ENCODE measurements at regions not wholly inside any gene's neighbourhood (a gene's known extent, or its start where the extent isn't known, plus 50 kb on each side); places are given as distances from the start of the nearest gene placed in this dataset.
"Not testable (repeated sequence)": the region's sequence is repeated elsewhere in the genome, so short reads cannot be mapped to it uniquely, and the experiment has no call there.

DNA sequence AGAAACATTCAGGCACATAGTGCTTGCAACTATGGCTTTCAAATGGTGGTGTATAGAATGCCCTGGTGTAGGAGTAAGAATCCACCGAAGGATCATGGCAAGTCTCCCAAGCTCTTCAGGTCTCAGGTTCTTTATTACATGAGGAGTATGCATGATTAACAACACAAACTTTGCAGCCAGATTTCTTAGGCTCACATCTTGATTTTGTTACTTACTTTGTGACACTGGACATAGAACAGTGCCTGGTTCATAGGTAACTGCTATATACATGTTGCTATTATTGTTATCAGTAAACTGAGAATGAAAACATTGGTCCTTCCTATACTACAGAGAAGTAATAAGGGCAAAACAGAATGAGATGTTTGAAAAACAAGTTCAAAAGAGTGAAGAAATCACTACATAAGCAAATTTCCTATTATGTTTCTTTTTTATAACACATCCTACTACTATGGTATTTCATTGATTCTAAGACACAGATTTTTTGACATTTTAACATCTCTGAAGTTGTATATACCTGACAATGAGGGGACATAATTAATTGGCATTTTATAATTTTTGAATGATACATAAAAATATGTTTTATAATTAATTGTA lies 284.9 kb downstream of the C1D start:
- H3K4me3 ChIP-seq: no peak overlapping the region
- H3K27me3 ChIP-seq: no peaks in the 10 kb centered on the region
- ATAC-seq (no peak), DNase-seq (no peak)
- TF ChIP-seq, protein P1, sequence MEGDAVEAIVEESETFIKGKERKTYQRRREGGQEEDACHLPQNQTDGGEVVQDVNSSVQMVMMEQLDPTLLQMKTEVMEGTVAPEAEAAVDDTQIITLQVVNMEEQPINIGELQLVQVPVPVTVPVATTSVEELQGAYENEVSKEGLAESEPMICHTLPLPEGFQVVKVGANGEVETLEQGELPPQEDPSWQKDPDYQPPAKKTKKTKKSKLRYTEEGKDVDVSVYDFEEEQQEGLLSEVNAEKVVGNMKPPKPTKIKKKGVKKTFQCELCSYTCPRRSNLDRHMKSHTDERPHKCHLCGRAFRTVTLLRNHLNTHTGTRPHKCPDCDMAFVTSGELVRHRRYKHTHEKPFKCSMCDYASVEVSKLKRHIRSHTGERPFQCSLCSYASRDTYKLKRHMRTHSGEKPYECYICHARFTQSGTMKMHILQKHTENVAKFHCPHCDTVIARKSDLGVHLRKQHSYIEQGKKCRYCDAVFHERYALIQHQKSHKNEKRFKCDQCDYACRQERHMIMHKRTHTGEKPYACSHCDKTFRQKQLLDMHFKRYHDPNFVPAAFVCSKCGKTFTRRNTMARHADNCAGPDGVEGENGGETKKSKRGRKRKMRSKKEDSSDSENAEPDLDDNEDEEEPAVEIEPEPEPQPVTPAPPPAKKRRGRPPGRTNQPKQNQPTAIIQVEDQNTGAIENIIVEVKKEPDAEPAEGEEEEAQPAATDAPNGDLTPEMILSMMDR (IDR thresholded peaks at IDR 0.05 in 4 of 5, conservative IDR thresholded peaks at IDR 0.05 in 1 of 5): no peak
- no peak for TF ChIP-seq POLR2A (IDR thresholded peaks at IDR 0.05)
- in situ Hi-C loops (cut with MboI; ENCODE audit: low sequenced_read_pairs in 4 of 4) (no loop called here), intact Hi-C loops (cut with DNase I; ENCODE audit: low total_unique reads) (no loop called here)
- H3K4me1 ChIP-seq: no peaks in the 10 kb centered on the region
- H3K9me3 ChIP-seq: no peaks in the 10 kb centered on the region
- no peaks in the 10 kb centered on the region for H3K36me3 ChIP-seq
- no peak overlapping the region for H3K27ac ChIP-seq

DNA sequence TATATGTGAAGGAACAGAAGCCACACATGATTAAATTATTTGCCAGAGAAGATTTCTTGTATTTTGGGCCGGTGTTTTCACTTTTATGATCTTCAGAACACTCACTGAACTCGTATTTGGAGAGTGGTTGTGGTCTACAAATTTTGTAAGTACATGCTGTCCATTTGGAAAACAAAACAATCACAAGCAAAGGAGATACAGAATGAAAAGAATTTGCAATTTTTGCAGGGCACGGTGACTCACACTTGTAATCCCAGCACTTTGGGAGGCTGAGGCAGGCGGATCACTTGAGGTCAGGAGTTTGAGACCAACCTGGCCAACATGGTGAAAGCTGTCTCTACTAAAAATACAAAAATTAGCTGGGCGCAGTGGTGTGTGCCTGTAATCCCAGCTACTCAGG lies 282.0 kb downstream of the C1D start:
- ATAC-seq; intact Hi-C loops (cut with DNase I; ENCODE audit: low total_unique reads): not testable (repeated sequence)

DNA sequence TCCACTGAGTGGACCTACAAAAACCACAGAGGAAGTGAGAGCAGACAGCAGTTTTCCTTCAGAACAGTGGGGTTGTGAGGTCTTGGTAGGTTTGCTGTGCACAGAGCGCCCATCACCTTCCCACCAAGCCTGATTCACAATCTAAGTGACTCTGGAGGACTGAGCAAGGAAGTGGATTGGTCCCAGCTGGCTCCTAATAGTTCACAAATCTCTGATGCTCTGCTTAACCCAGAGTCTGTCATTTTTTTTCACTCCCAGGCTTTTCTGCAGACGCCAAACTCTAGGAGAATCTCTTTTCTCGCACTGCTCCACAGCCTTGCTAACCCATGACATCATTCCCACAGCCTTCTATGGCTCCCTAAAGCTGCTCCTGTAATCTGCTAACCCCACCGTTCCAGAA lies 280.4 kb downstream of the C1D start:
- no peak for DNase-seq
- no peak for ATAC-seq
- Histone ChIP-seq H3K36me3 (no peaks in the 10 kb centered on the region), H3K4me1 (no peaks in the 10 kb centered on the region), H3K4me3 (no peak overlapping the region), H3K27me3 (no peaks in the 10 kb centered on the region), H3K27ac (no peak overlapping the region), H3K9me3 (no peaks in the 10 kb centered on the region)
- intact Hi-C loops (cut with DNase I; ENCODE audit: low total_unique reads) (no loop called here), in situ Hi-C loops (cut with MboI; ENCODE audit: low sequenced_read_pairs in 4 of 4) (no loop called here)
- TF ChIP-seq, protein P1 (IDR thresholded peaks at IDR 0.05 in 4 of 5, conservative IDR thresholded peaks at IDR 0.05 in 1 of 5): no peak
- no peak for TF ChIP-seq POLR2A (IDR thresholded peaks at IDR 0.05)

More for the DNA sequence above, 282.0 kb downstream of the C1D start:
- H3K9me3 ChIP-seq; H3K4me1 ChIP-seq; H3K27ac ChIP-seq; H3K36me3 ChIP-seq; in situ Hi-C loops (cut with MboI; ENCODE audit: low sequenced_read_pairs in 4 of 4); H3K4me3 ChIP-seq; DNase-seq; H3K27me3 ChIP-seq: not testable (repeated sequence)

DNA sequence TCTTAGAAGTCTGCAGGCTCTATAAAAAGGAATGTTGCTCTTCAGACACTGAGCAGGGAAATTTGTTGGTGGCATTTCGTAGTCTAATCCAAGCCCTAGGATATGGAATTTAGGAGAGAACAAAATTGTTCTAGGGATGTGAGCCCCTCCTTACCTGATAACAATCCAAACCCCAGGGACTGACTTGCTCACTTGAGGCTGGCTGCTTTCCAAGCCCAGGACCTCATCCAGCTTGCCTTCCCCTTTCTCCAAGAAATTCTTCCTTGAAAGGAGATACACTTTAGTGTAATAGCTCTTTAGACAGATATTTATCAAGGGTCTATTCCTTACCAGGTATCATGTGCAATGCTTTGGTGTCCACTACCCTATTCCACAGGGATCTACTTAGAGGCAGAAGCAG lies 279.8 kb downstream of the C1D start:
- no peak overlapping the region for H3K27ac ChIP-seq
- no peak for DNase-seq
- no peaks in the 10 kb centered on the region for H3K27me3 ChIP-seq
- H3K9me3 ChIP-seq: no peaks in the 10 kb centered on the region
- H3K36me3 ChIP-seq: no peaks in the 10 kb centered on the region
- in situ Hi-C loops (cut with MboI; ENCODE audit: low sequenced_read_pairs in 4 of 4) (no loop called here), intact Hi-C loops (cut with DNase I; ENCODE audit: low total_unique reads) (no loop called here)
- TF ChIP-seq, protein P1 (IDR thresholded peaks at IDR 0.05 in 4 of 5, conservative IDR thresholded peaks at IDR 0.05 in 1 of 5): no peak
- TF ChIP-seq POLR2A (IDR thresholded peaks at IDR 0.05): no peak
- H3K4me3 ChIP-seq: no peak overlapping the region
- ATAC-seq: no peak
- H3K4me1 ChIP-seq: no peaks in the 10 kb centered on the region

DNA sequence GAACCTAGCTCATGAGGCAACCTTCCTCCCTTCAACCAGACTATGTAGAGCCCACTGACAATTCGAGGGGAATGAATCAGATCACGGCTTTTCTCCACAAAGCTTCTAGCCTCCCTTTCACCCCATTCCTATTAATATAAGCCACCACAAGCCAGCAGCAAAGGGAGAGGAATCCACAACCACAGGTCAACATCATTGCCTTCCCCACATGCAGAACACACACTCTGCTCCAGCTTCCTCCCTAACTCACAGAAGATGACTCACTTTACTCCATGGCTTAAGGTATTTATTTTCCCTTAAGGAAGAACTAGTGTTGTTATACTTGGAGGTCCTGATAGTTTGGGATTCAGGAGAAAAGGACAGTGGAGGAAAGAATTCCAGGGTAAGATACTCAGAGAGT lies 272.2 kb downstream of the C1D start:
- intact Hi-C loops (cut with DNase I; ENCODE audit: low total_unique reads) (no loop called here), in situ Hi-C loops (cut with MboI; ENCODE audit: low sequenced_read_pairs in 4 of 4) (no loop called here)
- no peak overlapping the region for H3K27ac ChIP-seq
- no peaks in the 10 kb centered on the region for H3K36me3 ChIP-seq
- TF ChIP-seq, protein P1 (IDR thresholded peaks at IDR 0.05 in 4 of 5, conservative IDR thresholded peaks at IDR 0.05 in 1 of 5): no peak
- TF ChIP-seq POLR2A (IDR thresholded peaks at IDR 0.05): no peak
- ATAC-seq: no peak
- no peaks in the 10 kb centered on the region for H3K9me3 ChIP-seq
- no peaks in the 10 kb centered on the region for H3K27me3 ChIP-seq
- DNase-seq: no peak
- H3K4me1 ChIP-seq: no peaks in the 10 kb centered on the region
- no peak overlapping the region for H3K4me3 ChIP-seq

Measured in gastrocnemius medialis (tissue), 4 donors.